Stomach smooth muscle (tissue), 2 donors: ENCODE measurements at regions not wholly inside any gene's neighbourhood (a gene's known extent, or its start where the extent isn't known, plus 50 kb on each side); places are given as distances from the start of the nearest gene placed in this dataset.
"Not testable (repeated sequence)": the region's sequence is repeated elsewhere in the genome, so short reads cannot be mapped to it uniquely, and the experiment has no call there.

ENCODE experiments used
- H3K27ac ChIP-seq: one replicate; pipeline ENCODE4 v1.7.0; 2013; ENCODE audit warnings: mild to moderate bottlenecking, low read length, inconsistent platforms
- H3K27me3 ChIP-seq, 2 donors: one replicate each; pipeline ENCODE4 v1.7.0; 2013; ENCODE audit warnings: low read length in 2 of 2; ENCODE audit not compliant: insufficient read depth in 2 of 2, control insufficient read depth in 1 of 2
- H3K36me3 ChIP-seq, 2 donors: one replicate each; pipeline ENCODE4 v1.7.0; 2013; ENCODE audit warnings: low read length in 2 of 2; ENCODE audit not compliant: control insufficient read depth in 2 of 2, insufficient read depth in 2 of 2
- H3K4me1 ChIP-seq: one replicate; pipeline ENCODE4 v1.7.0; 2013; ENCODE audit warnings: low read length; ENCODE audit not compliant: control insufficient read depth, insufficient read depth
- H3K4me3 ChIP-seq, 2 donors: one replicate each; pipeline ENCODE4 v1.7.0; 2013; ENCODE audit warnings: low read length in 2 of 2
- H3K9ac ChIP-seq, 2 donors: one replicate each; pipeline ENCODE4 v1.7.0; 2013; ENCODE audit warnings: low read length in 2 of 2, mild to moderate bottlenecking in 1 of 2
- H3K9me3 ChIP-seq, 2 donors: one replicate each; pipeline ENCODE4 v1.7.0; 2013; ENCODE audit warnings: low read length in 2 of 2; ENCODE audit not compliant: control insufficient read depth in 2 of 2
- donor health status: healthy.
- donor health status: Pancreatic carcinoma.

DNA sequence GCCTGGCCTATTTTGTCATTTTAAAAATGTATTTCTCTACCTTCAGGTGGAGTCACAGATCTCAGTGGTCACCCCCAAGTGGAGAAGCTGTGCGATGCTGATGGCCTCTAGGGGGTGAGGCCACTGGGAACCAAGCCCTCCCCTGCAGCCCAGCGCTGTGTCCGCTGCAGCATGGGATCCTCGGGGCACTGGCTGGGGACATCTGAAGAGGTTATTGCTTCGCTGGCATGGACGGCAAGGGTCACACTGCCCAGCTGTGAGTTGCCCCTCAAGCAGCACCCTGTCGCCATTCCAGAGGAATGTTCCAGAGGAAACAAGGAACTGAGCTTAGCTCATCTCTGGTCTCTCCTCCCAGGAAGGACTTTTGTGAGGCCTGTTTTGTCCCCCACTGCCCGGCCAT is 119.6 kb upstream of the S1PR3 start:
- Histone ChIP-seq H3K27me3 (no peaks in the 10 kb centered on the region), H3K4me1 (no peaks in the 10 kb centered on the region), H3K36me3 (no peaks in the 10 kb centered on the region), H3K4me3 (no peak overlapping the region), H3K27ac (no peak overlapping the region), H3K9me3 (no peaks in the 10 kb centered on the region), H3K9ac (no peak overlapping the region)

DNA sequence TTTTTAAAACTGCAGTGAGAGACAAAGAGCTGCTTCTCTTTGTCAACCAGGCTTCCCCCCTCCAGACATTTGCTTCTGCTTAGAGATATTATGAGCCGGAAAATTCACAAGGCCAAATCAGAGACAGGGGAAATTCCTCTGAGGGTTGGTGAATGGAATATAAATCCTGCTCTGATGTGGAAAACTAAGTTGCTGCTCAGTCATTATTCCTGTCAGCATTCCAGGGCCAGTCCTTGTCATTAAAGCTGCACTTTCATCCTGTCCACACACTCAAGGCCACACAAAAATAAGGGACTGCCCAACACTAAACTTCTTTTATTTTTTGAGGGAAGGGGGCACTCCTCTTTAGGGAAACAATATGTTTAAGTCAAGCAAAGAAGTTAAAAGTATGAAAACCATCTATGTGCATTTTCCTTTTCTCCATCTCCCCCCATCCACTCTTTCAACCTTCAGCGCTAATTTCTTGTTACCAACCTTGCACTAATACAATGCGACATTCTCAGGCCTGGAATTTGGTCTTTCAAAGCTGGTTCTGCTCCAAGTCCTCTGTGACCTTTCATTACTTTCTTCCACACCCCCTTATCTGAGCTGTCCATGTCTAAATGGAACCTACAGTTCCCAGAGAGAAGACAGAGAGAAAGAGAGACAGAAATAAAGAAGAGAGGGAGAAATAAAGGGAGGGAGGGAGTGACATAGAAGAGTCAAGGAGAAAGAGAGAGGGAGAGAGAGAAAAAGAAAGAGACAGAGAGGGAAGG is 118.9 kb upstream of the S1PR3 start:
- Histone ChIP-seq H3K4me1 (no peaks in the 10 kb centered on the region), H3K27ac (no peak overlapping the region), H3K9me3 (no peaks in the 10 kb centered on the region), H3K4me3 (no peak overlapping the region), H3K27me3 (no peaks in the 10 kb centered on the region), H3K9ac (no peak overlapping the region), H3K36me3 (no peaks in the 10 kb centered on the region)

DNA sequence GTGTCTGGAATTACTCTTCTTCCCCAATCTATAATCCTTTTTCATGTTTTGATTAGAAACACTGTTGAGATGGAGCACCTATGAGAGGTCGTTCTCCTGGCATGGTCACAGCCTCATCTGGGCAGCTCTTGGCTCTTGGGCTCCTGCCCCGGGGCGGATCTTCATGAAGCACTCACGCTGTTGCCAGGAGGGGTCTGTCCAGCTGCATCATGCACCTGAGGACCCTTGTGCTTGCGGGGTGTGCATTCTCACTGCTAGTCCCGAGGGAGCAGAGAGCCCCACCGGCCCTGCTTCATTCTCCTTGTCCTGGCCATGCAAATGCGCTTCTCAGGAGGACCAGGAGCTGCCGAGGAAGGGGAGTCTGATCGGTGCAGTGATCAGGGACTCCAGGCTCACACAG is 117.6 kb upstream of the S1PR3 start:
- Histone ChIP-seq H3K36me3 (no peaks in the 10 kb centered on the region), H3K4me1 (no peaks in the 10 kb centered on the region), H3K27ac (no peak overlapping the region)

DNA sequence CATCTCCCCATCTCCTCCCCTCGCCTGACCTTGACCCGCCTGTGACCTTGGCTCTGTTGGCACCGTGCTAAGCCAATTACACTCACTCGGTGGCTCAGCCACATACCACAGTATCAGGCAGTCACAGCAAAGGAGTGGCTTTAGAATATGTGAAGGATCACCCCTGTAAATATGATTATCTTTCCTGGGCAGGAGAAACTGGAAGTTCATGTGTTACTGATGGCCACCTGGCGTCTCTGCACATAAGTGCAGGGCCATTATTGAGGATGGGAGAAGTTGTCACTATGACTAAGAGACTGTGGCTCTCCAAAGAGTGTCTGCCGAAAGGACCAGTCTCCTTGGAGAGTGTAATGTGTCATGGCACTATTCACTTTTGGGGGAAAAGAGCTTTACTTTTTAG is 116.9 kb upstream of the S1PR3 start:
- H3K9me3 ChIP-seq, result no peaks in the 10 kb centered on the region

More for the DNA sequence above, 117.6 kb upstream of the S1PR3 start:
- Histone ChIP-seq H3K9me3 (no peaks in the 10 kb centered on the region), H3K9ac (no peak overlapping the region), H3K27me3 (no peaks in the 10 kb centered on the region), H3K4me3 (no peak overlapping the region)

DNA sequence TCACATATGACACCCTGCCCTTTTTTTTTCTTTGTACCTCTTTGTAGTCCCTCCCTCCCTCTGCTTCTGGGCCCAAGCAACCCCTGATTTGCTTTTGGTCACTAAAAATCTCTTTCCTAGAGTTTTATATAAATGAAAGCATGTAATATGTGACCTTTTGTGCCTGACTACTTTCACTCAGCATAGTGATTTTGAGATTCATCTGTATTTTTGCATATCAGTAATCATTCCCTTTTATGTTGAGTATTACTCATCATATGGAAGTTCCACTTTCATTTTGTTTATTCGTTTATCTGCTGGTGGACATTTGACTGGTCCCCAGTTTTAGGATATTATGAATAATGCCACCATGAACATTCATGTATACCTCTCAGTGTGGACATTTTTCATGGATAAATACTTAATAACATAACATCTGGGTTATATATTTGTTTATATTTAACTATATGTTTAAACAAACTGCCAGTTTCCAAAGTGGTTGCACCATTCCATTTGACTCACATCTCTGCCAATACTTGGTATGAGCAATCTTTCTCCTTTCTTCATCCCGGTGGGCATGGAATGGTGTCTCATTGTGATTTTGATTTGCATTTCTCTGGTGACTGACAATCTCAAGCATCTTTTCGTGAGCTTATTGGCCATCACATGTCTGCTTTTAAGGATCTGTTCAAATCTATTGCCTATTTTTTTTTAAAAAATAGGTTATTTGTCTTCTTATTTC is 115.7 kb upstream of the S1PR3 start:
- Histone ChIP-seq H3K36me3 (no peaks in the 10 kb centered on the region), H3K9me3 (no peaks in the 10 kb centered on the region), H3K9ac (no peak overlapping the region), H3K4me3 (no peak overlapping the region), H3K27ac (no peak overlapping the region), H3K27me3 (no peaks in the 10 kb centered on the region), H3K4me1 (no peaks in the 10 kb centered on the region)

More for the DNA sequence above, 116.9 kb upstream of the S1PR3 start:
- Histone ChIP-seq H3K27ac (no peak overlapping the region), H3K27me3 (no peaks in the 10 kb centered on the region), H3K9ac (no peak overlapping the region), H3K4me3 (no peak overlapping the region), H3K36me3 (no peaks in the 10 kb centered on the region), H3K4me1 (no peaks in the 10 kb centered on the region)

DNA sequence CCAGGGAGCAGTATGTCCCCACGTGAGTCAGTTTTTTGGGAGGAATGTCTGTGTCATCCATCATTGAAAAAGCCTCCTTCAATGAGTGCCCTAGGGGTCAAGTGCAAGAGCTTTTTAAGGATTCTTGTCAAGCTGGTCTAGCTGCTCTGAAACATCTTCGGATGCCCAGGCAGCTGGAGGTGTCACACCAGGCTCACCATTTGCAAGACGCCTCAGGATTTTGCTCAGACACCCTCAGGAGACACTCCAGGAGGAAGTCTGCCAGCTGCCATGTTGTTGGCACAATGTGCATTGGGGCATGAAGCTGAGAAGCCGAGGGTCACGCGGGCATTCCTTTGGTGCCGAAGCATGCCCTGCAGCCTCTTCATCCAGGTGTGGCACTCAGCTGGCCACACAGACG is 111.1 kb upstream of the S1PR3 start:
- Histone ChIP-seq H3K27ac (no peak overlapping the region), H3K36me3 (no peaks in the 10 kb centered on the region), H3K4me3 (no peak overlapping the region), H3K9me3 (no peaks in the 10 kb centered on the region), H3K4me1 (no peaks in the 10 kb centered on the region), H3K27me3 (no peaks in the 10 kb centered on the region), H3K9ac (no peak overlapping the region)

DNA sequence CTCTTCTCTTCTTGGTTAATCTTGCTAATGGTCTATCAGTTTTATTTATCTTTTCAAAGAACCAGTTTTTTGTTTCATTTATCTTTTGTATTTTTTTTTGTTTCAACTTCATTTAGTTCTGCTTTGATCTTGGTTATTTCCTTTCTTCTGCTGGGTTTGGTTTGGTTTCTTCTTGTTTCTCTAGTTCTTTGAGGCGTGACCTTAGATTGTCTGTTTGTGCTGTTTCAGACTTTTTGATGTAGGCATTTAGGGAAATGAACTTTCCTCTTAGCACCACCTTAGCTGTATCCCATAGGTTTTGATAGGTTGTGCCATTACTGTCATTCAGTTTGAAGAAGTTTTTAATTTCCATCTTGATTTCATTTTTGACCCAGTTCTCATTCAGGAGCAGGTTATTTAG is 107.0 kb upstream of the S1PR3 start:
- H3K4me1 ChIP-seq, H3K27ac ChIP-seq, H3K4me3 ChIP-seq, H3K9me3 ChIP-seq, H3K36me3 ChIP-seq, H3K27me3 ChIP-seq, H3K9ac ChIP-seq: not testable (repeated sequence)

DNA sequence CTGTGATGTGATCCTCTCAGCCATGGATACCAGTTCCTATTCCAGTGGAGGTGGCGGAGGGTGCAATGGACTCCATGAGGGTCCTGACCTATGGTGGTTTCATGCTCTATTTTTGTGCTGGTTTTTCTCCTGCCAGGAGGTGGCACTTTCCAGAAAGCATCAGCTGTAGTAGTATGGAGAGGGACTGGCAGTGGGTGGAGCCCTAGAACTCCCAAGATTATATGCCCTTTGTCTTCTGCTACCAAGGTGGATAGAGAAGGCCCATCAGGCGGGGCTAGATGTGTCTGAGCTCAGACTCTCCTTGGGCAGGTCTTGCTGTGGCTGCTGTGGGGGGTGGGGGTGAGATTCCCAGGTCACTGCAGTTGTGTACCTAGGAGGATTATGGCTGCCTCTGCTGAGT is 104.5 kb upstream of the S1PR3 start:
- not testable (repeated sequence) for H3K36me3 ChIP-seq, H3K4me1 ChIP-seq, H3K9ac ChIP-seq, H3K4me3 ChIP-seq, H3K27me3 ChIP-seq, H3K9me3 ChIP-seq, H3K27ac ChIP-seq

DNA sequence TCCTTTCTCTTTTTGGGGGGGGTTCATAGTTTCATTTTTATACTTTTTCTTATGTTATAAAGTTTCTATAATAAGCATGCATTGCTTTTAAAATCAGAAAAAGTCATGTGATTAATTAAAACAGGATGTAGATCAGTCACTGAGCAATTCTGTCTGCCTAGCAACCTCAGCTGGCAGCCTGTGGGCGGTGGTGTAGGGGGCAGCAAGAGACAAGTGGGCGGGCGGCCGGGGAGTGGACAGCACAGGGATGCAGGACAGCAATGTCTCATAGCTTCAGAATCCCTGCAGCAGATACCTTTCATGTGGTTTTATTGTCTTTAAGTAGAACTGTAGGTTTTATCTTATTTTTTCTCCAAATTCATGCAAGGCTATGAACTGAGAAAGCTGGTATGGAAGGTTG is 101.9 kb upstream of the S1PR3 start:
- H3K4me3 ChIP-seq, result no peak overlapping the region
- H3K9ac ChIP-seq, result no peak overlapping the region
- no peaks in the 10 kb centered on the region for H3K4me1 ChIP-seq
- H3K36me3 ChIP-seq, result no peaks in the 10 kb centered on the region
- no peak overlapping the region for H3K27ac ChIP-seq
- no peaks in the 10 kb centered on the region for H3K27me3 ChIP-seq
- no peaks in the 10 kb centered on the region for H3K9me3 ChIP-seq

DNA sequence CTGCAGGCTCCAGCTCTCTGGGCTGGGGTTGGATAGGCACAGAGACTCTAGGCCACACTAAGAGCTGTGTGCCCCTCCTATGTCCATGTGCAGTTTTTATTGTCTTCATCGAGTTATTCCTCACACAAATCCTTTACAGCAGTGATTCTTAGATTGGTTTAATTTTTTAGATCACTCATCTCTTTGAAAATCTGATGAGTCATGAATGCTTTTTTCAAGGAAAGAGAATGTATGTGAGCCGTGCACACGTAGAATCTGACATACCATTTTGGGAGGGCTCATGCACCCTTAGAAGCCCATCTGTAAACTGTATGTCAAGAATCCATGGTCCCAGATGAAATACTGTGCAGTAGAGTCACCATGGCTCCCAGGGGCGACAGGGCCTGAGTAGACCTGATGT is 100.7 kb upstream of the S1PR3 start:
- H3K36me3 ChIP-seq, result no peaks in the 10 kb centered on the region
- no peak overlapping the region for H3K27ac ChIP-seq
- H3K9me3 ChIP-seq, result no peaks in the 10 kb centered on the region
- H3K4me1 ChIP-seq, result no peaks in the 10 kb centered on the region
- H3K27me3 ChIP-seq, result no peaks in the 10 kb centered on the region
- H3K4me3 ChIP-seq, result no peak overlapping the region
- no peak overlapping the region for H3K9ac ChIP-seq

DNA sequence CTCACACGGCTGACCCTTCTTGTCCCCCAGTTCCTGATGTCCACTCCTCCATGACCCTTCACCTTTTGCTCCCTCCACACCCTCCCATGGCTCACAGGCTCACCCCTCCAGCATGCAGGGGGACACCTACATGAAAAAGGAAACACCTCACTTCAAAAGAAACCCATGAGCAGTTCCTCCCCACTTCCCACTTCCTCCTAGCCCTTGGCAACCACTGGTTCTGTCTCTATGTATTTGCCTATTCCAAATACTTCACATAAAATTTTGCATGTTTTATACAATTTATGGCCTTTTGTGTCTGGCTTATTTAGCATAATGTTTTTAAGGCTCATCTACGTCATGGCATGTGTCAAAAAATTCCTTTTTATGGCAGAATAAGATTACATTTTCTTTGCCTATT is 100.2 kb upstream of the S1PR3 start:
- H3K27ac ChIP-seq, result no peak overlapping the region

More for the DNA sequence above, 100.2 kb upstream of the S1PR3 start:
- Histone ChIP-seq H3K9me3 (no peaks in the 10 kb centered on the region), H3K4me3 (no peak overlapping the region), H3K9ac (no peak overlapping the region), H3K27me3 (no peaks in the 10 kb centered on the region), H3K4me1 (no peaks in the 10 kb centered on the region), H3K36me3 (no peaks in the 10 kb centered on the region)
